ENCODE measurements at regions not wholly inside any gene's neighbourhood (a gene's known extent, or its start where the extent isn't known, plus 50 kb on each side); places are given as distances from the start of the nearest gene placed in this dataset.
"Not testable (repeated sequence)": the region's sequence is repeated elsewhere in the genome, so short reads cannot be mapped to it uniquely, and the experiment has no call there.

GRCh38 chr12:131364903-131365820, 345.7 kb upstream of the SFSWAP start:
- DNase-seq, result no peak

- DNase-seq, result no peak
Measured at GRCh38 chr12:131365821-131366260, 345.0 kb upstream of the SFSWAP start.

- no peak for DNase-seq
Measured at GRCh38 chr12:131366261-131366871, 344.5 kb upstream of the SFSWAP start.

GRCh38 chr12:131367067-131367982, 343.6 kb upstream of the SFSWAP start:
- not testable (repeated sequence) for DNase-seq

- no peak for DNase-seq
Measured at GRCh38 chr12:131367983-131368667, 342.8 kb upstream of the SFSWAP start.

- no peak for DNase-seq
Measured at GRCh38 chr12:131368668-131369071, 342.2 kb upstream of the SFSWAP start.

GRCh38 chr12:131369094-131369845, 341.6 kb upstream of the SFSWAP start:
- DNase-seq, result no peak

DNA sequence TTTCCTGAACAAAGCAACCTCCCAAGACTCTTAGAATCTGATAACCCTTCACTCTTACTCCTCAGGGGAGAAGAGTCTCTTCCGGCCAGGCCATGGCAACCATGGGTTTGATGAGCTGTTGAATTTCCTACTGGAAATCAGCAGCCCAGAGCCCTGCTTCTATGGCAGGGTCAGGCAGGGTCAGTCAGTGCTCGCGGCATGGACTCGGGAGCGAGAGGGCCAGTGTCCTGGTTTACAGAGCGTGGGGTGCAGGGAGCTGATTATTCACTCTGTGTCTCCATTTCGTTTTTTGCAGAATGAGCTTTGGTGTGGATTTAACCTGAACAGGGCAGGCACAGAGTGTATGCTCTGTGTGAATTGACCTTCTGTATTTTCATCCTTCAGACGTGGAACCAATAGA, 340.6 kb upstream of the SFSWAP start:
- no peak for DNase-seq

DNA sequence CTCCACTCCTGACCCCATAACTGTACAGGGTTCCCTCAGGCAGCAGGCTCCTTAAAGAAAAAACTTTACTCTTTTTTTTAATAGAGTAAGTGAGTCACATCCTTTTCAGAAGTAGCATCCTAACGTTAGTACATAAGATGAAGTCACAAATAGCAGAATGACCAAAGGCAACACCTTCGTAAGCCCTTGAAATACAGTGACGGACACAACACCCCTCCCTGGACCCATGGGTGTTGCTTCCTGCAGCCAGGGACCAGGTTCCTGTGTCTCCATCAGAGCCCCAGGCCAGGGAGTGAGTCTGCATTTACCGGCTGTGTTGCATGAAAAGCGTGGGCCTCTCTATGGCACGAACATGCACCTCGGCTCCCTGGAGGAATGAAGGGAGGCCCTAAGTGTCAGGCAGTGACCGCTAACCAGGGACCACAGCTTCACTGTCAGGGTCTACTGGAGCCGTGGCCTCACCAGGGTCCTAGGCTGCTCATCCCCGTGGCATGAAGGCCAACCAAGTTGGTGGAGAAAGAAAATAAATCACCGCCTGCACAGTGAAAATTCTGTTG, 340.0 kb upstream of the SFSWAP start:
- DNase-seq, result no peak

GRCh38 chr12:131371401-131372170, 339.3 kb upstream of the SFSWAP start:
- no peak for DNase-seq

DNA sequence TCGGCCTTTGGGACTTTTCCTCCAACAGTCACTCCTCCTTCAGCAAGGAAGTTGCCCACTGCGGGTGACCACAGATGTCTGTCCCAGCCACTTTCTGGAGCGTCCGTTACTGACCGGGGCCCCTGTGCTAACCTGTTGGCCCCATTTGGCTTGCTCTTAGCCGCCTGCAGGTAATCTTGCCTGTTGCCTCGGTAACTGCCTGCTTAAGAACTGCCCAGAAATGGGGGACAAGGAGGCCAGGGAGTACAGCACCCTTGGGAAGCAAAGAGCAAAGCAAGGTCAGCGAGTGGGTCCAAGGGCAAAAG, 338.8 kb upstream of the SFSWAP start:
- no peak for DNase-seq

DNA sequence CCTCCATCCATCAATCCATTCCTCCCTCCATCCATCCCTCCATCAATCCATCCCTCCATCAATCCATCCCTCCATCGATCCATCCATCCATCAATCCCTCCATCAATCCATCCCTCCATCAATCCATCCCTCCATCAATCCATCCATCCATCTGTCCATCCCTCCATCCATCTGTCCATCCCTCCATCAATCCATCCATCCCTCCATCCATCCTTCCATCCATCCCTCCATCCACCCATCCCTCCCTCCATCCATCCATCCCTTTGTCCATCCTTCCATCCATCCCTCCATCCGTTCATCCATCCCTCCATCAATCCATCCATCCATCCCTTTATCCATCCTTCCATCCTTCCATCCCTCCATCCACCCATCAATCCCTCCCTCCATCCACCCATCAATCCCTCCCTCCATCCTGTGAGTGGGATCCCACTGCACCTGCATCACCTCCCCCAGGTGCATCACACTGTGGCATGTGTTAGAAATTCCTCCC, 338.1 kb upstream of the SFSWAP start:
- no peak for DNase-seq

DNA sequence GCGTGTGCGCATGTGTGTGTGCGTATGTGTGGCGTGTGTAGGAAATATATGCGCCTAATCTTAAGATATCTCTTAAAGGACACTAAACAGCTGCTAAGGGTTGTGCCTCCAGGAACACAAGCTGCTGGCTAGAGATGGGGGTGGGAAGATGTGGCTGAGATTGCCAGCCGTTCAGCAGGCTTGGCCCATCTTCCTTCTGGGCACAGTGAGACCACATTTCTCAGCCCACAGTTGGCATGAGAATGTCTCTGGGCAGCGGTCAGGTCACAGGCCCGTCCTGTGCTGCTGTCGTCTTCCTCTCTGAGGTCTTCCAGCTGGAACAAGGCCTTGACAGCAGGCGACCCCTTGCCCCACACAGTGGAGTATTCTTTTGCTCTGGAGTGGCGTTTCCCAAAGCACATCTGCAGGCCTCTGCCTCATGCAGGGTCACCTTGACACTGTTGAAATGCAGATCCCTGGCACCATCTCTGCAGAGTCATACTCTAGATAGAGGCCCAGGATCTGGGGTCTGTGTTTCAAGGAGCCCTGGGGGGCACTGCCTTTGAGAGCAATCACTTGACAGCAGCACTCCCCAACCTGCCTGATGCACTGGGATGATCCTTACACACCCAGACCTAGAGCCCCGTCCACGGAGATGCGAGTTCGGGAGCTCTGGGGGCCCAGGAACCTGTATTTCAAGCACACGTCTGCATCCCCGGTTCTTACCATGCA, 335.5 kb upstream of the SFSWAP start:
- no peak for DNase-seq

- DNase-seq, result no peak
Measured at GRCh38 chr12:131375972-131376345, 334.9 kb upstream of the SFSWAP start.

GRCh38 chr12:131378176-131378842, 332.6 kb upstream of the SFSWAP start:
- no peak for DNase-seq

- DNase-seq, result no peak
Measured at GRCh38 chr12:131378861-131379665, 331.8 kb upstream of the SFSWAP start.

DNA sequence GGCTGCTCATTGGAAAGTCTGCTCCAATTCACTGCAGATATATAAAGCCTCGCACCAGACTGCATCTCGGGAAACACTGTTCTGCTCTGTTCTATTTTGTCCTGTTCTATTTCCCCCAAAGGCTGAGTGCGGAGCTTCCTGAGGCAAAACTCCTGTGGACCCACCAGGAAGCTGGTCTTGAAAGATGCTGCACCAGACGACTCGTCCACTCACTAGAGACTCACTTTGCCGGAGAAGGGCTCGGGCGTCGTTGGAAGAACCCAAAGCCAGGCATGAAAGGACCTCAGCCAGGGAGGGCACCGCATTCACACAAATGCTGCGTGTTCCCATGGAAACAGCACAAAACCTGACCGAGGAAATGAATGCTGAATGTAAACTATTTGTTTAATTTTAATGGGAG, 331.2 kb upstream of the SFSWAP start:
- DNase-seq, result no peak

GRCh38 chr12:131380220-131380964, 330.5 kb upstream of the SFSWAP start:
- DNase-seq, result no peak
